ENCODE measurements at regions not wholly inside any gene's neighbourhood (a gene's known extent, or its start where the extent isn't known, plus 50 kb on each side); places are given as distances from the start of the nearest gene placed in this dataset.

GRCh38 chr7:18384491-18385143 lies 110.9 kb upstream of the HDAC9 start:
- no peaks in the 10 kb centered on the region for H3K36me3 ChIP-seq (ENCODE audit: insufficient read depth, low read length)
- TF ChIP-seq CTCF (conservative IDR thresholded peaks at IDR 0.05; ENCODE audit: low read length) (no peak), EZH2phosphoT487 (IDR thresholded peaks at IDR 0.05; ENCODE audit: borderline replicate concordance) (no peak)
- no peak overlapping the region for H3K4me3 ChIP-seq (ENCODE audit: low read length, poor library complexity, severe bottlenecking)
- no peak overlapping the region for H3K4me2 ChIP-seq (ENCODE audit: low read depth, low read length, poor library complexity, severe bottlenecking)
- no peak overlapping the region for H2AFZ ChIP-seq (ENCODE audit: low read length)
- H3K9me2 ChIP-seq (replicated peaks; ENCODE audit: low read depth, low read length): no peaks in the 10 kb centered on the region
- peaks cover 35% of the 10 kb centered on the region for H3K79me2 ChIP-seq (ENCODE audit: insufficient read depth, low read length)
- H3K4me1 ChIP-seq (ENCODE audit: insufficient read depth, low read length, poor library complexity, severe bottlenecking): peaks cover 16% of the 10 kb centered on the region
- H3K27me3 ChIP-seq (ENCODE audit: insufficient read depth, low read length, poor library complexity, severe bottlenecking): no peaks in the 10 kb centered on the region
- no peaks in the 10 kb centered on the region for H3F3A ChIP-seq (ENCODE audit: low read depth)
- H4K20me1 ChIP-seq (ENCODE audit: insufficient read depth, low read length, poor library complexity, severe bottlenecking): no peaks in the 10 kb centered on the region
- no peaks in the 10 kb centered on the region for H3K9me3 ChIP-seq (ENCODE audit: insufficient read depth, low read depth, low read length)
- no peak overlapping the region for H3K9ac ChIP-seq (ENCODE audit: low read depth, low read length, poor library complexity, severe bottlenecking)

GRCh38 chr7:18386607-18387006 lies 108.9 kb upstream of the HDAC9 start:
- Histone ChIP-seq H3K36me3 (ENCODE audit: insufficient read depth, low read length) (no peaks in the 10 kb centered on the region), H3F3A (ENCODE audit: low read depth) (no peaks in the 10 kb centered on the region), H3K4me2 (ENCODE audit: low read depth, low read length, poor library complexity, severe bottlenecking) (no peak overlapping the region), H3K4me1 (ENCODE audit: insufficient read depth, low read length, poor library complexity, severe bottlenecking) (peaks cover 25% of the 10 kb centered on the region), H3K27me3 (ENCODE audit: insufficient read depth, low read length, poor library complexity, severe bottlenecking) (no peaks in the 10 kb centered on the region), H3K9me3 (ENCODE audit: insufficient read depth, low read depth, low read length) (no peaks in the 10 kb centered on the region), H3K9ac (ENCODE audit: low read depth, low read length, poor library complexity, severe bottlenecking) (no peak overlapping the region), H3K4me3 (ENCODE audit: low read length, poor library complexity, severe bottlenecking) (no peak overlapping the region), H3K79me2 (ENCODE audit: insufficient read depth, low read length) (peaks cover 43% of the 10 kb centered on the region), H3K9me2 (replicated peaks; ENCODE audit: low read depth, low read length) (no peaks in the 10 kb centered on the region), H4K20me1 (ENCODE audit: insufficient read depth, low read length, poor library complexity, severe bottlenecking) (no peaks in the 10 kb centered on the region), H2AFZ (ENCODE audit: low read length) (no peak overlapping the region)
- TF ChIP-seq EZH2phosphoT487 (IDR thresholded peaks at IDR 0.05; ENCODE audit: borderline replicate concordance) (no peak), CTCF (conservative IDR thresholded peaks at IDR 0.05; ENCODE audit: low read length) (no peak)

GRCh38 chr7:18387191-18387735 lies 108.3 kb upstream of the HDAC9 start:
- H3K79me2 ChIP-seq (ENCODE audit: insufficient read depth, low read length): peaks cover 44% of the 10 kb centered on the region
- no peaks in the 10 kb centered on the region for H3F3A ChIP-seq (ENCODE audit: low read depth)
- no peak overlapping the region for H3K4me2 ChIP-seq (ENCODE audit: low read depth, low read length, poor library complexity, severe bottlenecking)
- no peaks in the 10 kb centered on the region for H3K27me3 ChIP-seq (ENCODE audit: insufficient read depth, low read length, poor library complexity, severe bottlenecking)
- no peak overlapping the region for H3K9ac ChIP-seq (ENCODE audit: low read depth, low read length, poor library complexity, severe bottlenecking)
- H3K4me1 ChIP-seq (ENCODE audit: insufficient read depth, low read length, poor library complexity, severe bottlenecking): peaks cover 25% of the 10 kb centered on the region
- no peaks in the 10 kb centered on the region for H3K36me3 ChIP-seq (ENCODE audit: insufficient read depth, low read length)
- no peak overlapping the region for H2AFZ ChIP-seq (ENCODE audit: low read length)
- H3K9me2 ChIP-seq (replicated peaks; ENCODE audit: low read depth, low read length): no peaks in the 10 kb centered on the region
- no peaks in the 10 kb centered on the region for H3K9me3 ChIP-seq (ENCODE audit: insufficient read depth, low read depth, low read length)
- no peak overlapping the region for H3K4me3 ChIP-seq (ENCODE audit: low read length, poor library complexity, severe bottlenecking)
- no peak for TF ChIP-seq CTCF (conservative IDR thresholded peaks at IDR 0.05; ENCODE audit: low read length)
- no peak for TF ChIP-seq EZH2phosphoT487 (IDR thresholded peaks at IDR 0.05; ENCODE audit: borderline replicate concordance)
- H4K20me1 ChIP-seq (ENCODE audit: insufficient read depth, low read length, poor library complexity, severe bottlenecking): no peaks in the 10 kb centered on the region
